ENCODE measurements at regions not wholly inside any gene's neighbourhood (a gene's known extent, or its start where the extent isn't known, plus 50 kb on each side); places are given as distances from the start of the nearest gene placed in this dataset.
"Not testable (repeated sequence)": the region's sequence is repeated elsewhere in the genome, so short reads cannot be mapped to it uniquely, and the experiment has no call there.

- no peak for TF ChIP-seq JUND (IDR thresholded peaks at IDR 0.05; ENCODE audit: low read length)
- no peak for TF ChIP-seq CREB1 (IDR thresholded peaks at IDR 0.05)
- TF ChIP-seq TAF7 (optimal IDR thresholded peaks at IDR 0.05; ENCODE audit: borderline replicate concordance, low read depth, low read length): no peak
- no peak for TF ChIP-seq HDAC6 (IDR thresholded peaks at IDR 0.05; ENCODE audit: low read depth, low read length)
These were observed 500.4 kb upstream of the KLHL4 start (continued) for GRCh38 chrX:87017210-87017609.

GRCh38 chrX:87033115-87033514, 484.5 kb upstream of the KLHL4 start:
- CTCF ChIA-PET (ENCODE audit: partially characterized antibody): not testable (repeated sequence)
- WGBS, 2 experiments (ENCODE audit: extremely low coverage in 1 of 2, insufficient coverage in 1 of 2, insufficient read length in 1 of 2, insufficient replicate concordance in 2 of 2, low coverage in 1 of 2, low lambda C conversion rate in 2 of 2, missing lambda C conversion rate in 1 of 2): 100% methylated on average over 3 of the region's 25 CpGs; no CpG with 5 or more reads in 1 of the 2 experiments

More at GRCh38 chrX:87033115-87033514, 484.5 kb upstream of the KLHL4 start:
- H2BK5ac ChIP-seq (ENCODE audit: low read depth, low read length); H3K18ac ChIP-seq (ENCODE audit: extremely low read depth, low read length); H3K4me2 ChIP-seq (ENCODE audit: insufficient read depth in 1 of 2, low read depth in 2 of 2, low read length in 2 of 2); H3K27me3 ChIP-seq (replicated peaks in 1 of 4; ENCODE audit: control insufficient read depth in 3 of 4, extremely low read depth in 1 of 4, insufficient read depth in 3 of 4, low read length in 3 of 4); H2AFZ ChIP-seq (ENCODE audit: low read length); H4K20me1 ChIP-seq (replicated peaks in 1 of 2; ENCODE audit: control insufficient read depth in 1 of 2, insufficient read depth in 2 of 2, low read length in 2 of 2); H4K5ac ChIP-seq (ENCODE audit: insufficient read length, low read depth, low read length); H3K14ac ChIP-seq (ENCODE audit: insufficient read length); POLR2A ChIA-PET (ENCODE audit: partially characterized antibody); H3K4me1 ChIP-seq (replicated peaks in 1 of 4; ENCODE audit: control insufficient read depth in 3 of 4, insufficient read depth in 4 of 4, low read length in 3 of 4); FAIRE-seq; H3K4ac ChIP-seq (replicated peaks; ENCODE audit: insufficient read length, low read depth, low read length); H2BK20ac ChIP-seq (ENCODE audit: low read length); H2BK120ac ChIP-seq (replicated peaks; ENCODE audit: low read depth, low read length); H3K9ac ChIP-seq (replicated peaks in 1 of 4; ENCODE audit: extremely low read depth in 1 of 4, low read depth in 3 of 4, low read length in 3 of 4); H2AK5ac ChIP-seq (ENCODE audit: low read depth, low read length); H2BK15ac ChIP-seq (ENCODE audit: low read length); H3K79me2 ChIP-seq (ENCODE audit: control insufficient read depth in 1 of 2, insufficient read depth in 2 of 2, low read length in 2 of 2); H3K36me3 ChIP-seq (ENCODE audit: control insufficient read depth in 2 of 4, insufficient read depth in 4 of 4, low read length in 3 of 4); H4K8ac ChIP-seq (ENCODE audit: extremely low read depth, insufficient read depth, low read length); H3K27ac ChIP-seq (ENCODE audit: low read depth, low read length); H3K79me1 ChIP-seq (ENCODE audit: low read depth, low read length); H3K23ac ChIP-seq (ENCODE audit: insufficient read length); H3K4me3 ChIP-seq (ENCODE audit: extremely low read depth in 1 of 4, insufficient read depth in 2 of 4, low read depth in 3 of 4, low read length in 4 of 4); H2BK12ac ChIP-seq (ENCODE audit: low read depth, low read length); H3K23me2 ChIP-seq (ENCODE audit: low read depth, low read length); H3K56ac ChIP-seq (replicated peaks; ENCODE audit: insufficient read length, low read depth, low read length); DNase-seq (ENCODE audit: low read depth in 1 of 2, low spot score in 2 of 2); H4K91ac ChIP-seq (replicated peaks; ENCODE audit: insufficient read length, low read length): not testable (repeated sequence)
- H3K9me3 ChIP-seq (ENCODE audit: insufficient read depth in 2 of 2, low read depth in 1 of 2, low read length in 1 of 2): peaks cover 0 to 10% of the 10 kb centered on the region in 2 experiments; a peak in 1 of 4 replicates
